Globus pallidus (tissue), 1 donor: ENCODE measurements at regions not wholly inside any gene's neighbourhood (a gene's known extent, or its start where the extent isn't known, plus 50 kb on each side); places are given as distances from the start of the nearest gene placed in this dataset.
"Not testable (repeated sequence)": the region's sequence is repeated elsewhere in the genome, so short reads cannot be mapped to it uniquely, and the experiment has no call there.

ENCODE experiments used
- DNase-seq: peaks from one replicate; pipeline ENCODE4 v3.0.0-alpha.2; 2015; ENCODE audit warnings: low spot score

GRCh38 chr4:158122501-158122900 lies 50.3 kb downstream of the GASK1B start:
- DNase-seq: no peak

DNA sequence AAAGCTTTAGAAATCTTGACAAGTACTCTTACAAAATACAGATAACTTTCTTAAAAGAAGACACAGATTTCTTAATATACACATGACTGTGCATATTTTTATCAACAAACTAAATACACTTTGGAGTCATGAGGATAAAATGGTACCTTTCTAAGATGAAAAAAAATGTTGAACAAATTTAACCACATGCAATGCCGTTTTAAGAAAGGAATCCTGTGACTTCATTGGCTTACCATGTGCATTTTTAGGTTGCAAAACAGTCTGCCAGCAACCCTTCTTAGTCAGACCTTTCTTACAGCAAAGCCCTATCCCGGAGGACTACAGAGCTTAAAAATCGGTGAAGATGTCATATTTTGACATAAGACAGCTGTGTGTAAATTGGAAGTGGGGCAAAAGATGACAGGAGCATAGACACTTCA lies 51.7 kb downstream of the GASK1B start:
- DNase-seq: no peak

DNA sequence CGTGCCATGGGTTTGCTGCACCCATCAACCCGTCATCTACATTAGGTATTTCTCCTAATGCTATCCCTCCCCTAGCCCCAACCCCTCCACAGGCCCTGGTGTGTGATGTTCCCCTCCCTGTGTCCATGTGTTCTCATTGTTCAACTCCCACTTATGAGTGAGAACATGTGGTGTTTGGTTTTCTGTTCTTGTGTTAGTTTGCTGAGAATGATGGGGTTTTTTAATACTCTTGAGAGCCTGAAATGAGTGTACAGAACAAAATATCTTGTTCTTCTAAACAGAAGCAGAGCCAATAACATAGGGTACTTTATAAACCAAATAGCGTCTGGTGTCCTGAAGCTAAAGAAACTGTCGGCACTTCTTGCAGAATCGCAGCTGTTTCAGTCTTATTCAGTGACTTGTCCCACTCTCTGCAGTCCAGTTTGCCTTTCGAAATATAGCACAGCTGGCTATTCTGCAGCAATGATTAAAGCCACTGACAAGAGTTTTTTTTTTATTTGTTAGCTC lies 52.1 kb downstream of the GASK1B start:
- not testable (repeated sequence) for DNase-seq

- DNase-seq: no peak
Measured at GRCh38 chr4:158112611-158113010, 60.2 kb downstream of the GASK1B start.

DNA sequence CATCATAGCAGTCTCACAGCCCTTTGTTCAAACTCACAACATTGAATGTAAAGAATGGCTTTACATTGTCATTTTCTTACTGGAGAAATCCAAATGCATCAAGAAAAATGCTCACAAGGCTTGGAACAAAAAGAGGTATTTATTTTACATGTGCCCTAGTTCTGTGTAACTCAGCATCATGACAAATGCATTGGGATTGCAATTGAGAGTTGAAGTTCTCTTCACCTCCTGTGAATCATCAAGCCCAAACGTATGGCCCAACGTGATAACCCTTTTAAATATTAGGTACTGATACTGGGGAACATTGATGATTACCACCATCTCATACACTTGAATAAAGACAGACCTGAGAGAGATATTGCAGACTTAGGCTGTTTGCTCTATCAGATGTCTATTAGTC lies 61.6 kb downstream of the GASK1B start:
- no peak for DNase-seq

DNA sequence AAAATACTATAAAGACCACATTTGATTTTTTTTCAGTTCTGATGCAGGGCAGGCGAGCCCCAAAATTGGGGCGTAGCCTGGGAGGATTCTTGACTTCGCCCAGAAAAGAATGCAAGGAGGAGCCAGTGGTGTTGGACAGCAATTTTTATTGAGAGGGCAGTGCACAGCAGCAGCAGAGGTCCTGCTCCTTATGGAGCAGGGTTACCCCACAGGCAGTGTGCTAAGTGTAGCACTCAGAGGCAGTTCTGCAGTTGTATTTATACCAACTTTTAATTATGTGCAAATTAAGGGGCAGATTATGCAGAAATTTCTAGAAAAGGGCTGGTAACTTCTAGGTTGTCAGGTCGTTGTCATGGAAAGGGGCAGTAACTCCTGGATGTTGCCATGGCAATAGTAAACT lies 69.9 kb downstream of the GASK1B start:
- no peak for DNase-seq

GRCh38 chr4:158099686-158100085 lies 73.1 kb downstream of the GASK1B start:
- DNase-seq: no peak

- no peak for DNase-seq
Measured at GRCh38 chr4:158098802-158099201, 74.0 kb downstream of the GASK1B start.

- DNase-seq: no peak
Measured at GRCh38 chr4:158094413-158095134, 78.3 kb downstream of the GASK1B start.

DNA sequence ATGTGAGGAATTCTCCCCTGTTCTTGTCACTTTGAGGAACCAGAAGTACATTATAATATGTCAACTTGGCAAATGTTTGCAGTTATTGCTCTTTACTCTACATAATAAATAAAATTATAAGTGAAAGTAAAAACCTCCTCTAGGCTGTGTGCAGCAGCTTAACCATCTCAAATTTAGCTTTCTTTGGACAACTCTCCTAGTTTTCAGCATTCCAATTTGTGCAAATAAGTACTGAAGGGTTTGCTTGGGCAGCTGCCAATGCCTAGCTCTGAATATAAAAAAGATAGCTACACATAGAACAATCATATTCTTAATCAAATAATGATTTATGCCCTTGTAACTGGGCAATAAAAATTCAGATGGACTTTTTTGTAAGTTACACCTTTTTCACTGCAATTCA lies 82.5 kb downstream of the GASK1B start:
- DNase-seq: peak; percentile 7

GRCh38 chr4:158089897-158090296 lies 82.9 kb downstream of the GASK1B start:
- DNase-seq: not testable (repeated sequence)

GRCh38 chr4:158080354-158080753 lies 92.5 kb downstream of the GASK1B start:
- DNase-seq: no peak

DNA sequence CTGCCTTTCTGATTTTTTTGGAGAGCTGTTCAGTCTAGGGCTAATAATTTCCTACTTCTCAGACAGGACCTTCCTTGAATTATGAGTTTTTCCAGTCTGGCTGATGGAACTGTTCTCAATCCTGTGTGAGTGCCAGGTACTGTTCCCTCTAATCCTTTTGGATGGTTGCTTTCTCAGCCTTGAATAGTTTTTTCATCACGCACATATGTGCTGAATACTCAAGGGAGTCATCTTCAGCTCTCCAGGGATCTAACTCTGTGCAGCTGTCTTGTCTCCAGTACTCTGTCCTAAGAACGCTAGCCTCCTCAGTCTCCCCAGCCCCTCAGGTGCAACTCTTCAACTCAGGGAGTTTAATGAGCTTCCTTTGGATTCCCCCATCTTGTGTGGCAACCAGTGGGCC lies 93.2 kb downstream of the GASK1B start:
- DNase-seq: no peak

DNA sequence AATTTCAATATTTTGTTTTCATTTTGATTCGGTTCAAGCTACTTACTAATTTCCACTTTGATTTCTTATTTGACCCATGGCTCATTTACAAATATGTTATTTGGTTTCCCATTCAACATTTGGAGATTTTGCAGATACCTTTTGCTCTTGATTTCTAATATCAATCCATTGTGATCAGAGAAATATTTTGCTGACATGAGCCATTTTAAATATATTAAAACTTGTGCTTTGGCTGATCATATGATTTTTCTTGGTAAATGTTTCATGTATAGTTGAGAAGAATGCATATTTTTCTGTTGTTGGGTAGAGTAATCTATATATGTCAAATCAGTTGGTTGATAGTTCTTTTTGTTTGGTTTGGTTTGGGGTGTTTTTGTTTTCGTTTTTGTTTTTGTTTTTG lies 95.0 kb downstream of the GASK1B start:
- DNase-seq: no peak

GRCh38 chr4:158074851-158075250 lies 98.0 kb downstream of the GASK1B start:
- no peak for DNase-seq

- no peak for DNase-seq
Measured at GRCh38 chr4:158071931-158072330, 100.9 kb downstream of the GASK1B start.

GRCh38 chr4:158068068-158068467 lies 104.8 kb downstream of the GASK1B start:
- no peak for DNase-seq

GRCh38 chr4:158067646-158068045 lies 105.2 kb downstream of the GASK1B start:
- no peak for DNase-seq

- no peak for DNase-seq
Measured at GRCh38 chr4:158065603-158066002, 107.2 kb downstream of the GASK1B start.

- DNase-seq: no peak
Measured at GRCh38 chr4:158065176-158065575, 107.6 kb downstream of the GASK1B start.

DNA sequence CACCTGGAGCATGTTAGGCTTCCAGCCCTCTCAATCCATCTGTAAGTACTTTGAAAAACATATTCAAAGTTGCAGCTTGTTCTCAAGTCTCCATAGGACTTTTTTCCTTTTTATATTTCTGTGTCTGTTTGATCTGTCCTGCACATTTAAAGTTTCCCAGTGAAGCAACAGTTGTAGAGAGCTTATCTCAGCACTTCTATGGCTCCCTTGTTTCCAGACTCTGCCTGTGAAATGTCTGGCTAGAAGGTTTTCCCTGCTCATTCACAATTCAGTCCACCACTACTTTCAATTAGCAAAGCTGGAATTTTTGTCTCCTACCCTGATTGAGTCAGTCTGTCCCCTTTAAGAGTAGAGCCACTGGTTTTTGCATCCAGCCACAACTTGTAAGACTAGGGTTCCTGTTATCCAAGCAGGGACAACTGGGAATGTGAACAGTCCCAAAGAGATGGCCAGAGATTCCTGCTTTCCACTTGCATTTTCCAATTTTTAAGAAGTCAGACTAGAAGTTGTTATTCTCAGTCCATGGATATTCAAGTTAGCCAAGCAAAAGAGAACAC lies 116.1 kb downstream of the GASK1B start:
- DNase-seq: no peak

DNA sequence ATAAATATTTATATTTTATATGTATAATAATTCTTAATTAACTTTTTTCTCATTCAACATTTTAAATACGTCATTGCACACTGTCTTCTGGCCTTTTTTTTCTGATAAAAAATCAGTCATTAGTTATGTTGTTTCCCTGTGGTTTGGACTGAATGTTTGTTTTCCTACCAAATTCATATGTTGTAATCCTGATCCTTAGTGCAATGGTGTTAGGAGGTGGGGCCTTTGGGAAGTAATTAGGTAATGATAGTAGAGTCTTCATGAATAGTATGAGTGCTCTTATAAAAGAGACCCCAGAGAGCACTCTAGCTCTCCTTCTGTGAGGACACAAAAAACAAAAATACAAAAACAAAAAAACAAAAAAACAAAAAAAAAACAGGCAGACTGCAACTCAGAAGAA lies 117.2 kb downstream of the GASK1B start:
- no peak for DNase-seq

- DNase-seq: no peak
Measured at GRCh38 chr4:158053801-158054200, 119.0 kb downstream of the GASK1B start.

GRCh38 chr4:158053086-158053485 lies 119.7 kb downstream of the GASK1B start:
- no peak for DNase-seq
